ENCODE measurements at regions not wholly inside any gene's neighbourhood (a gene's known extent, or its start where the extent isn't known, plus 50 kb on each side); places are given as distances from the start of the nearest gene placed in this dataset.

DNA sequence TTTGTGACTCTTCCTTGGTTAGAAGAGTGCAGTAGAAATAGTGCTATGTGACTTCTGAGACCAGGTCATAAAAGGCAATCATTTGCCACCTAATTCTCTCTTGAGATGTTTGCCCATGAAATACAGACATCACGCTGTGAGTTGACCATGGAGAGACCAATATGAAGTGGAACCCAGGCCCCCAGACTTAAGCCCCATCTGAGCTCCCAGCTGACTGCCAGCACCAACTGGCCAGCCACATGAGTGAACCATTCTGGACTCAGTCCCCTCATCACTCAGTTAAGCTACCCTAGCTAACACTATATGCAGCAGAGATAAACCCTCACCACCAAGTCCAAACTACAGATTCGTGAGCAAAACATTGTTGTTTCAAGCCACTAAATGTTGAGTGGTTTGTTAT lies 60.7 kb upstream of the NIPBL start:
- no peak for DNase-seq (ENCODE audit: low read depth)
- POLR2A ChIA-PET: no interaction called here

DNA sequence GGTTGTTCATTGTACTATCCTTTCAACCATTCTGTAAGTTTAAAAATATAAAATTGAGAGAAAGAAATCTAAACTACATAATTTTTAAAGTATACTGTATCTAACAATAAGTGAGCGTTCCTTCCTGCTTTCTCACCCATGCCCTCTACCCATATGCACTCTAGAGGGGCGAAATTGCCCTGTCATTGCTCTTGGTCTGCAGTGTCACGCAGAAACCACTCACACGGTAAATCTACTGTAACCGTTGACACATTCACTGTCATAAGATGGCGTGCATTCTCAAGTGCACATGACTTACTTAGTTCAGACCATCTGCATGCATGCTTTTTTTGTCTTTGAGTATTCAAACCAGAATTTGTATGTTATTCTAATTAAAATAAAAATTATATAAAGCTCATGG lies 55.7 kb upstream of the NIPBL start:
- ChIA-PET POLR2A (no interaction called here), CTCF (no interaction called here)
- H3K4me3 ChIP-seq (ENCODE audit: low read depth, low read length): no peak overlapping the region
- H3K36me3 ChIP-seq (ENCODE audit: control insufficient read depth, insufficient read depth, low read length): no peaks in the 10 kb centered on the region
- no peak for DNase-seq (ENCODE audit: low read depth)
- peaks cover 3% of the 10 kb centered on the region; the same call in 1 of the 2 replicates for H3K27me3 ChIP-seq (ENCODE audit: control insufficient read depth, insufficient read depth, low read length)
- TF ChIP-seq, protein P1, sequence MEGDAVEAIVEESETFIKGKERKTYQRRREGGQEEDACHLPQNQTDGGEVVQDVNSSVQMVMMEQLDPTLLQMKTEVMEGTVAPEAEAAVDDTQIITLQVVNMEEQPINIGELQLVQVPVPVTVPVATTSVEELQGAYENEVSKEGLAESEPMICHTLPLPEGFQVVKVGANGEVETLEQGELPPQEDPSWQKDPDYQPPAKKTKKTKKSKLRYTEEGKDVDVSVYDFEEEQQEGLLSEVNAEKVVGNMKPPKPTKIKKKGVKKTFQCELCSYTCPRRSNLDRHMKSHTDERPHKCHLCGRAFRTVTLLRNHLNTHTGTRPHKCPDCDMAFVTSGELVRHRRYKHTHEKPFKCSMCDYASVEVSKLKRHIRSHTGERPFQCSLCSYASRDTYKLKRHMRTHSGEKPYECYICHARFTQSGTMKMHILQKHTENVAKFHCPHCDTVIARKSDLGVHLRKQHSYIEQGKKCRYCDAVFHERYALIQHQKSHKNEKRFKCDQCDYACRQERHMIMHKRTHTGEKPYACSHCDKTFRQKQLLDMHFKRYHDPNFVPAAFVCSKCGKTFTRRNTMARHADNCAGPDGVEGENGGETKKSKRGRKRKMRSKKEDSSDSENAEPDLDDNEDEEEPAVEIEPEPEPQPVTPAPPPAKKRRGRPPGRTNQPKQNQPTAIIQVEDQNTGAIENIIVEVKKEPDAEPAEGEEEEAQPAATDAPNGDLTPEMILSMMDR (IDR thresholded peaks at IDR 0.05; ENCODE audit: insufficient read depth, low read depth, low read length): no peak

More for the DNA sequence above, 60.7 kb upstream of the NIPBL start:
- Histone ChIP-seq H3K36me3 (ENCODE audit: control insufficient read depth, insufficient read depth, low read length) (no peaks in the 10 kb centered on the region), H3K4me3 (ENCODE audit: low read depth, low read length) (no peak overlapping the region), H3K27me3 (ENCODE audit: control insufficient read depth, insufficient read depth, low read length) (peaks cover 3% of the 10 kb centered on the region; the same call in 1 of the 2 replicates)
- TF ChIP-seq, protein P1 (IDR thresholded peaks at IDR 0.05; ENCODE audit: insufficient read depth, low read depth, low read length): no peak
- CTCF ChIA-PET: no interaction called here

DNA sequence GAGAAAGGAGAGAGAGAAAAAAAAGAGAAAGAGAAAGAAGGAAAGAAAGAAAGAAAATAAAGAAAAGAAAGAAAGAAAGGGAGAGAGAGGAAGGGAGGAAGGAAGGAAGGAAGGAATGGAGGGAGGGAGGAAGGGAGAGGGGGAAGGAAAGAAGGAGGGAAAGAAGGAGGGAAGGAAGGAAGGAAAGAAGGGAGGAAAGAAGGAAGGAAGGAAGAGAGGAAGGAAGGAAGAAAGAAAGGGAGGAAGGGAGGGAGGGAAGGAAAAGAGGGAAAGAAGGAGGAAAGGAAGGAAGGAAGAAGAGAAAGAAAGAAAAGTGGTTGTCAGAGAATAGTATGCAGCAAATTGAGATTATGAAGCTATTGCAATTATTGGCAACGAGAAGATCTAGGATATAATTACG lies 49.9 kb upstream of the NIPBL start:
- Histone ChIP-seq H3K27me3 (ENCODE audit: control insufficient read depth, insufficient read depth, low read length) (peaks cover 2% of the 10 kb centered on the region; the same call in 1 of the 2 replicates), H3K4me3 (ENCODE audit: low read depth, low read length) (no peak overlapping the region), H3K36me3 (ENCODE audit: control insufficient read depth, insufficient read depth, low read length) (no peaks in the 10 kb centered on the region)
- CTCF ChIA-PET: no interaction called here
- DNase-seq (ENCODE audit: low read depth): no peak
- TF ChIP-seq, protein P1 (IDR thresholded peaks at IDR 0.05; ENCODE audit: insufficient read depth, low read depth, low read length): no peak
- POLR2A ChIA-PET: no interaction called here

Measured in BJ (cell line).